Neural crest cell (in vitro differentiated cells): ENCODE measurements at regions not wholly inside any gene's neighbourhood (a gene's known extent, or its start where the extent isn't known, plus 50 kb on each side); places are given as distances from the start of the nearest gene placed in this dataset.
"Not testable (repeated sequence)": the region's sequence is repeated elsewhere in the genome, so short reads cannot be mapped to it uniquely, and the experiment has no call there.

ENCODE experiments used
- DNase-seq: peaks from one replicate; pipeline ENCODE4 v3.0.0; 2021; ENCODE audit warnings: low read depth, mixed read lengths, low spot score
- H3K27ac Mint-ChIP-seq: one replicate; pipeline ENCODE4 v1.8.0; 2021; ENCODE audit warnings: mild to moderate bottlenecking, mixed read lengths; ENCODE audit not compliant: unreplicated experiment
- H3K27me3 Mint-ChIP-seq: 2 replicates; pipeline ENCODE4 v1.8.0; 2021; ENCODE audit warnings: low read depth, mild to moderate bottlenecking, mixed read lengths
- H3K36me3 Mint-ChIP-seq: 2 replicates; pipeline ENCODE4 v1.8.0; 2021; ENCODE audit warnings: low read depth, mild to moderate bottlenecking, mixed read lengths
- H3K4me1 Mint-ChIP-seq: 2 replicates; pipeline ENCODE4 v1.8.0; 2021; ENCODE audit warnings: mixed read lengths
- H3K4me3 Mint-ChIP-seq: one replicate; pipeline ENCODE4 v1.8.0; 2021; ENCODE audit warnings: mild to moderate bottlenecking, mixed read lengths
- H3K9me3 Mint-ChIP-seq: 2 replicates; pipeline ENCODE4 v1.8.0; 2021; ENCODE audit warnings: mixed read lengths
- CTCF ChIP-seq: fragments of 200-600 bp; sonication (generic); conservative IDR thresholded peaks from 2 replicates; pipeline ENCODE4 v1.5.0; 2021; ENCODE audit warnings: antibody characterized with exemption, mild to moderate bottlenecking

GRCh38 chrX:139332441-139332840 lies 198.1 kb upstream of the F9 start:
- Mint-ChIP-seq H3K27me3 (no peaks in the 10 kb centered on the region), H3K9me3 (peaks cover 16% of the 10 kb centered on the region), H3K27ac (peak overlapping the region; percentile 43), H3K4me3 (no peak overlapping the region), H3K36me3 (peaks cover 6% of the 10 kb centered on the region), H3K4me1 (no peaks in the 10 kb centered on the region)
- TF ChIP-seq CTCF, result no peak
- no peak for DNase-seq

- H3K9me3 Mint-ChIP-seq, result peaks cover 21% of the 10 kb centered on the region
- H3K4me3 Mint-ChIP-seq, result no peak overlapping the region
- H3K27me3 Mint-ChIP-seq, result no peaks in the 10 kb centered on the region
- peaks cover 6% of the 10 kb centered on the region for H3K36me3 Mint-ChIP-seq
- no peak overlapping the region for H3K27ac Mint-ChIP-seq
- TF ChIP-seq CTCF, result no peak
- no peaks in the 10 kb centered on the region for H3K4me1 Mint-ChIP-seq
- DNase-seq, result no peak
These were observed 203.2 kb upstream of the F9 start for GRCh38 chrX:139327355-139327754.

GRCh38 chrX:139324756-139325155 lies 205.8 kb upstream of the F9 start:
- no peaks in the 10 kb centered on the region for H3K36me3 Mint-ChIP-seq
- H3K4me3 Mint-ChIP-seq, result no peak overlapping the region
- H3K9me3 Mint-ChIP-seq, result peaks cover 10% of the 10 kb centered on the region
- H3K27ac Mint-ChIP-seq, result peak overlapping the region; percentile 35
- DNase-seq, result no peak
- TF ChIP-seq CTCF, result no peak
- no peaks in the 10 kb centered on the region for H3K4me1 Mint-ChIP-seq
- no peaks in the 10 kb centered on the region for H3K27me3 Mint-ChIP-seq

GRCh38 chrX:139320661-139321354 lies 209.7 kb upstream of the F9 start:
- not testable (repeated sequence) for H3K27ac Mint-ChIP-seq, H3K4me3 Mint-ChIP-seq, H3K27me3 Mint-ChIP-seq, H3K36me3 Mint-ChIP-seq, DNase-seq, H3K9me3 Mint-ChIP-seq, H3K4me1 Mint-ChIP-seq

- H3K9me3 Mint-ChIP-seq, result peaks cover 18% of the 10 kb centered on the region
- H3K27me3 Mint-ChIP-seq, H3K4me3 Mint-ChIP-seq, H3K27ac Mint-ChIP-seq, DNase-seq, H3K4me1 Mint-ChIP-seq: not testable (repeated sequence)
- peaks cover 17% of the 10 kb centered on the region for H3K36me3 Mint-ChIP-seq
These were observed 223.9 kb upstream of the F9 start for GRCh38 chrX:139306675-139307074.

- Mint-ChIP-seq H3K27me3 (no peaks in the 10 kb centered on the region), H3K27ac (no peak overlapping the region), H3K9me3 (peaks cover 18% of the 10 kb centered on the region), H3K36me3 (peaks cover 17% of the 10 kb centered on the region), H3K4me3 (no peak overlapping the region), H3K4me1 (no peaks in the 10 kb centered on the region)
- DNase-seq, result no peak
- no peak for TF ChIP-seq CTCF
These were observed 226.1 kb upstream of the F9 start for GRCh38 chrX:139304471-139304870.
